A549 (cell line): ENCODE measurements at regions not wholly inside any gene's neighbourhood (a gene's known extent, or its start where the extent isn't known, plus 50 kb on each side); places are given as distances from the start of the nearest gene placed in this dataset.

Experiments used
- ATAC-seq, 2 experiments: fragments of 200-7000 bp in 1 of 2; fragments of >200 bp in 1 of 2; cut with Nextera tagmentation in 1 of 2; cut with Tn5 transposase in 1 of 2; 3 replicates each; pipeline versions ENCODE4 v1.8.0 to v1.9.1; 2018 to 2020; ENCODE audit warnings: mild to moderate bottlenecking in 1 of 2, moderate library complexity in 1 of 2
- CTCF ChIA-PET: fragments of 300-600 bp; sonication (Branson Sonifier 250); formaldehyde crosslinking; extraction: SDS; loops from one replicate; lab custom pipeline; 2021; ENCODE audit warnings: antibody characterized with exemption, inconsistent platforms; lab: Yijun Ruan, JAX
- POLR2A ChIA-PET: fragments of 350-600 bp; formaldehyde crosslinking; extraction: SDS; loops from one replicate; lab custom pipeline; 2021; ENCODE audit warnings: antibody characterized with exemption, inconsistent platforms; lab: Yijun Ruan, JAX
- DNase-seq, 2 experiments: peaks; one replicate each; pipeline versions ENCODE4 v3.0.0 to v3.0.0-alpha.2; 2011 to 2016; ENCODE audit warnings: low read depth in 1 of 2, low spot score in 1 of 2
- FAIRE-seq: peaks from 2 replicates; lab custom pipeline; 2011; peaks lifted over from hg19 to GRCh38; lab: Jason Lieb, UNC
- H3K27ac ChIP-seq, 2 experiments: fragments of >200 bp; sonication (Bioruptor Twin); formaldehyde crosslinking; 3 replicates each; pipeline ENCODE4 v1.5.1; 2016 to 2017
- H3K4me1 ChIP-seq: fragments of >200 bp; sonication (Bioruptor Twin); formaldehyde crosslinking; 3 replicates; pipeline ENCODE4 v1.6.1; 2016
- H3K4me2 ChIP-seq: fragments of >200 bp; sonication (Bioruptor Twin); formaldehyde crosslinking; 3 replicates; pipeline ENCODE4 v1.6.1; 2016
- H3K4me3 ChIP-seq: fragments of >200 bp; sonication (Bioruptor Twin); formaldehyde crosslinking; 3 replicates; pipeline ENCODE4 v1.5.1; 2016
- H3K9me3 ChIP-seq: fragments of >200 bp; sonication (Bioruptor Twin); formaldehyde crosslinking; 3 replicates; pipeline ENCODE4 v1.6.1; 2016
- CBX2 ChIP-seq: fragments of 200-600 bp; sonication (generic); IDR thresholded peaks from 2 replicates; pipeline ENCODE4 v1.6.1; 2016; ENCODE audit warnings: low read depth, mild to moderate bottlenecking, borderline replicate concordance
- CEBPB ChIP-seq, 2 experiments: fragments of >200 bp in 1 of 2; sonication (Bioruptor Twin) in 1 of 2; formaldehyde crosslinking in 1 of 2; IDR thresholded peaks; 2 replicates each; pipeline ENCODE4 v1.6.1; 2012 to 2016
- CHD2 ChIP-seq: fragments of 150-350 bp; IDR thresholded peaks from 2 replicates; pipeline ENCODE4 v1.6.1; 2014; ENCODE audit warnings: low read length; ENCODE audit not compliant: partially characterized antibody
- CHD4 ChIP-seq: fragments of 200-600 bp; sonication (generic); IDR thresholded peaks from 2 replicates; pipeline ENCODE4 v1.6.1; 2016; ENCODE audit warnings: antibody characterized with exemption, mild to moderate bottlenecking, borderline replicate concordance
- EHMT2 ChIP-seq: fragments of 200-600 bp; sonication (generic); IDR thresholded peaks from 2 replicates; pipeline ENCODE4 v1.6.1; 2016; ENCODE audit warnings: antibody characterized with exemption, low read depth, mild to moderate bottlenecking, moderate library complexity
- EP300 ChIP-seq, 2 experiments: fragments of >200 bp; sonication (Bioruptor Twin); formaldehyde crosslinking; IDR thresholded peaks; 2 replicates in 1 of 2; 3 replicates in 1 of 2; pipeline ENCODE4 v1.6.1; 2016 to 2017
- ESRRA ChIP-seq: fragments of 150-350 bp; IDR thresholded peaks from 2 replicates; pipeline ENCODE4 v1.6.1; 2014; ENCODE audit warnings: mild to moderate bottlenecking, low read length, borderline replicate concordance
- FOSB ChIP-seq: fragments of 250-450 bp; sonication (Bioruptor Pico); IDR thresholded peaks from 2 replicates; pipeline ENCODE4 v1.5.0; 2020; ENCODE audit warnings: mild to moderate bottlenecking, moderate library complexity
- GATA3 ChIP-seq: IDR thresholded peaks from 2 replicates; pipeline ENCODE4 v1.6.1; 2012; ENCODE audit warnings: borderline replicate concordance
- HEYL ChIP-seq: fragments of 250-450 bp; sonication (Bioruptor Pico); IDR thresholded peaks from 2 replicates; pipeline ENCODE4 v1.8.0; 2021; ENCODE audit warnings: mild to moderate bottlenecking, moderate library complexity
- HOXA7 ChIP-seq: fragments of 250-450 bp; sonication (Bioruptor Pico); IDR thresholded peaks from 2 replicates; pipeline ENCODE4 v1.5.0; 2020; ENCODE audit warnings: mild to moderate bottlenecking, moderate library complexity
- MAFK ChIP-seq: fragments of 450-650 bp; IDR thresholded peaks from 2 replicates; pipeline ENCODE4 v1.6.1; 2014; ENCODE audit not compliant: partially characterized antibody
- MAZ ChIP-seq: fragments of 150-350 bp; IDR thresholded peaks from 2 replicates; pipeline ENCODE4 v1.6.1; 2014; ENCODE audit warnings: antibody characterized with exemption, low read depth, low read length, borderline replicate concordance
- RAD21 ChIP-seq, 2 experiments: fragments of >200 bp in 1 of 2; sonication (Bioruptor Twin) in 1 of 2; formaldehyde crosslinking in 1 of 2; IDR thresholded peaks in 1 of 2; conservative IDR thresholded peaks in 1 of 2; 2 replicates in 1 of 2; 3 replicates in 1 of 2; pipeline ENCODE4 v1.6.1; 2012 to 2018; ENCODE audit warnings: inconsistent platforms in 1 of 2
- RARB ChIP-seq: fragments of 250-450 bp; sonication (Bioruptor Pico); IDR thresholded peaks from 2 replicates; pipeline ENCODE4 v1.8.0; 2021; ENCODE audit warnings: mild to moderate bottlenecking, moderate library complexity
- RCOR1 ChIP-seq: fragments of 150-350 bp; IDR thresholded peaks from 2 replicates; pipeline ENCODE4 v1.6.1; 2014; ENCODE audit warnings: antibody characterized with exemption, low read length, low read depth
- RFX5 ChIP-seq: fragments of 450-650 bp; IDR thresholded peaks from 2 replicates; pipeline ENCODE4 v1.7.1; 2014; ENCODE audit warnings: antibody characterized with exemption, mild to moderate bottlenecking, moderate library complexity
- SMC3 ChIP-seq: fragments of >200 bp; sonication (Bioruptor Twin); formaldehyde crosslinking; IDR thresholded peaks from 3 replicates; pipeline ENCODE4 v1.6.1; 2018; ENCODE audit warnings: inconsistent platforms
- SREBF2 ChIP-seq: fragments of 450-650 bp; IDR thresholded peaks from 2 replicates; pipeline ENCODE4 v1.6.1; 2014; ENCODE audit warnings: mild to moderate bottlenecking, moderate library complexity
- TP53 ChIP-seq: fragments of 250-450 bp; sonication (Bioruptor Pico); IDR thresholded peaks from 2 replicates; pipeline ENCODE4 v1.5.0; 2021; ENCODE audit warnings: mild to moderate bottlenecking, moderate library complexity
- ZC3H11A ChIP-seq: fragments of 450-650 bp; IDR thresholded peaks from 2 replicates; pipeline ENCODE4 v1.6.1; 2014; ENCODE audit warnings: antibody characterized with exemption, mild to moderate bottlenecking
- ZFP36 ChIP-seq: fragments of 450-650 bp; IDR thresholded peaks from 2 replicates; pipeline ENCODE4 v1.6.1; 2014; ENCODE audit warnings: borderline replicate concordance; ENCODE audit not compliant: partially characterized antibody
- ZNF302 ChIP-seq: fragments of 250-450 bp; sonication (Bioruptor Pico); IDR thresholded peaks from 2 replicates; pipeline ENCODE4 v1.9.0; 2021; ENCODE audit warnings: inconsistent platforms, mild to moderate bottlenecking, moderate library complexity
- WGBS: methylation state at CpG from one replicate; pipeline ENCODE4 v1.1.6; 2017; ENCODE audit errors: missing lambda C conversion rate; 5-methylcytosine and 5-hydroxymethylcytosine counted together
- TF ChIP-seq, protein P1 (sequence below): fragments of 200-600 bp; sonication (generic); IDR thresholded peaks from 2 replicates; pipeline ENCODE4 v1.6.1; 2016; ENCODE audit warnings: antibody characterized with exemption, mild to moderate bottlenecking, moderate library complexity
- TF ChIP-seq, protein P2 (sequence below): IDR thresholded peaks from 2 replicates; pipeline ENCODE4 v1.6.1; 2012
- TF ChIP-seq, protein P3 (sequence below): fragments of 150-350 bp; IDR thresholded peaks from 2 replicates; pipeline ENCODE4 v1.6.1; 2014; ENCODE audit warnings: low read depth, mild to moderate bottlenecking, low read length
- TF ChIP-seq, protein P4 (sequence below): fragments of 250-450 bp; sonication (Bioruptor Pico); IDR thresholded peaks from 2 replicates; pipeline ENCODE4 v1.5.0; 2021; ENCODE audit warnings: mild to moderate bottlenecking, moderate library complexity, borderline replicate concordance
- TF ChIP-seq, protein P5 (sequence below): IDR thresholded peaks from 2 replicates; pipeline ENCODE4 v1.6.1; 2012; ENCODE audit warnings: low read depth, borderline replicate concordance
- TF ChIP-seq, protein P6 (sequence below): fragments of >200 bp; sonication (Bioruptor Twin); formaldehyde crosslinking; IDR thresholded peaks from 3 replicates; pipeline ENCODE4 v1.6.1; 2016

DNA sequence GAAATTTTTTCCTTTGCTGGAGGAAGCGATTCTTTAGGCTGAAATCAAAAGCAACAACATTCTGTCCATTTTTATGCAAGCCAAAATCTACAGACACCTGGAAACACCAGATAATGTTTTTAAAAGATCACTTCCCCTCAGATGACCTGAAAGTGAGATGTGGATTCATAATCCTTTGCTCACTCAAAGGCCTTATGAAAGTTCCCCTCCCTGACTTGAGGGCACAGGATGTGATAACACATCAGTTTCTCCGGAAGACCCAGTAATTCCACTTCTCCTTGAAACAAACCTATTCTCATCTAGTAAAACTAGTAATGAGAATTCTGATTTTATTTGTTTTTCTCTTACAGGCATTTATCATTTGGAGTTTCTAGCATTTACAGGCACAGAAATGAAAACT is 218.3 kb upstream of the RND3 start:
- DNase-seq = no peak
- no peak for ATAC-seq
- Histone ChIP-seq H3K4me3 (no peak overlapping the region), H3K4me2 (no peak overlapping the region), H3K27ac (no peak overlapping the region), H3K4me1 (no peaks in the 10 kb centered on the region), H3K9me3 (no peaks in the 10 kb centered on the region)
- WGBS = 80% methylated on average over 2 of the region's 2 CpGs
- POLR2A ChIA-PET = no interaction called here
- TF ChIP-seq GATA3 = no peak
- no peak for TF ChIP-seq RARB (CRISPR knock-in tag)
- TF ChIP-seq, protein P1, sequence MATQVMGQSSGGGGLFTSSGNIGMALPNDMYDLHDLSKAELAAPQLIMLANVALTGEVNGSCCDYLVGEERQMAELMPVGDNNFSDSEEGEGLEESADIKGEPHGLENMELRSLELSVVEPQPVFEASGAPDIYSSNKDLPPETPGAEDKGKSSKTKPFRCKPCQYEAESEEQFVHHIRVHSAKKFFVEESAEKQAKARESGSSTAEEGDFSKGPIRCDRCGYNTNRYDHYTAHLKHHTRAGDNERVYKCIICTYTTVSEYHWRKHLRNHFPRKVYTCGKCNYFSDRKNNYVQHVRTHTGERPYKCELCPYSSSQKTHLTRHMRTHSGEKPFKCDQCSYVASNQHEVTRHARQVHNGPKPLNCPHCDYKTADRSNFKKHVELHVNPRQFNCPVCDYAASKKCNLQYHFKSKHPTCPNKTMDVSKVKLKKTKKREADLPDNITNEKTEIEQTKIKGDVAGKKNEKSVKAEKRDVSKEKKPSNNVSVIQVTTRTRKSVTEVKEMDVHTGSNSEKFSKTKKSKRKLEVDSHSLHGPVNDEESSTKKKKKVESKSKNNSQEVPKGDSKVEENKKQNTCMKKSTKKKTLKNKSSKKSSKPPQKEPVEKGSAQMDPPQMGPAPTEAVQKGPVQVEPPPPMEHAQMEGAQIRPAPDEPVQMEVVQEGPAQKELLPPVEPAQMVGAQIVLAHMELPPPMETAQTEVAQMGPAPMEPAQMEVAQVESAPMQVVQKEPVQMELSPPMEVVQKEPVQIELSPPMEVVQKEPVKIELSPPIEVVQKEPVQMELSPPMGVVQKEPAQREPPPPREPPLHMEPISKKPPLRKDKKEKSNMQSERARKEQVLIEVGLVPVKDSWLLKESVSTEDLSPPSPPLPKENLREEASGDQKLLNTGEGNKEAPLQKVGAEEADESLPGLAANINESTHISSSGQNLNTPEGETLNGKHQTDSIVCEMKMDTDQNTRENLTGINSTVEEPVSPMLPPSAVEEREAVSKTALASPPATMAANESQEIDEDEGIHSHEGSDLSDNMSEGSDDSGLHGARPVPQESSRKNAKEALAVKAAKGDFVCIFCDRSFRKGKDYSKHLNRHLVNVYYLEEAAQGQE = no peak
- TF ChIP-seq, protein P2, sequence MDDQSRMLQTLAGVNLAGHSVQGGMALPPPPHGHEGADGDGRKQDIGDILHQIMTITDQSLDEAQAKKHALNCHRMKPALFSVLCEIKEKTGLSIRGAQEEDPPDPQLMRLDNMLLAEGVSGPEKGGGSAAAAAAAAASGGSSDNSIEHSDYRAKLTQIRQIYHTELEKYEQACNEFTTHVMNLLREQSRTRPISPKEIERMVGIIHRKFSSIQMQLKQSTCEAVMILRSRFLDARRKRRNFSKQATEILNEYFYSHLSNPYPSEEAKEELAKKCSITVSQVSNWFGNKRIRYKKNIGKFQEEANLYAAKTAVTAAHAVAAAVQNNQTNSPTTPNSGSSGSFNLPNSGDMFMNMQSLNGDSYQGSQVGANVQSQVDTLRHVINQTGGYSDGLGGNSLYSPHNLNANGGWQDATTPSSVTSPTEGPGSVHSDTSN = no peak
- TF ChIP-seq ZC3H11A = no peak
- no peak for TF ChIP-seq RCOR1
- no peak for TF ChIP-seq MAZ
- TF ChIP-seq MAFK = no peak
- TF ChIP-seq SMC3 = no peak
- TF ChIP-seq, protein P3, sequence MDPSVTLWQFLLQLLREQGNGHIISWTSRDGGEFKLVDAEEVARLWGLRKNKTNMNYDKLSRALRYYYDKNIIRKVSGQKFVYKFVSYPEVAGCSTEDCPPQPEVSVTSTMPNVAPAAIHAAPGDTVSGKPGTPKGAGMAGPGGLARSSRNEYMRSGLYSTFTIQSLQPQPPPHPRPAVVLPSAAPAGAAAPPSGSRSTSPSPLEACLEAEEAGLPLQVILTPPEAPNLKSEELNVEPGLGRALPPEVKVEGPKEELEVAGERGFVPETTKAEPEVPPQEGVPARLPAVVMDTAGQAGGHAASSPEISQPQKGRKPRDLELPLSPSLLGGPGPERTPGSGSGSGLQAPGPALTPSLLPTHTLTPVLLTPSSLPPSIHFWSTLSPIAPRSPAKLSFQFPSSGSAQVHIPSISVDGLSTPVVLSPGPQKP = no peak
- TF ChIP-seq HOXA7 (CRISPR knock-in tag) = no peak
- no peak for TF ChIP-seq HEYL (CRISPR knock-in tag)
- no peak for TF ChIP-seq TP53 (CRISPR knock-in tag)
- TF ChIP-seq RFX5 = no peak
- TF ChIP-seq FOSB (CRISPR knock-in tag) = no peak
- TF ChIP-seq, protein P4, sequence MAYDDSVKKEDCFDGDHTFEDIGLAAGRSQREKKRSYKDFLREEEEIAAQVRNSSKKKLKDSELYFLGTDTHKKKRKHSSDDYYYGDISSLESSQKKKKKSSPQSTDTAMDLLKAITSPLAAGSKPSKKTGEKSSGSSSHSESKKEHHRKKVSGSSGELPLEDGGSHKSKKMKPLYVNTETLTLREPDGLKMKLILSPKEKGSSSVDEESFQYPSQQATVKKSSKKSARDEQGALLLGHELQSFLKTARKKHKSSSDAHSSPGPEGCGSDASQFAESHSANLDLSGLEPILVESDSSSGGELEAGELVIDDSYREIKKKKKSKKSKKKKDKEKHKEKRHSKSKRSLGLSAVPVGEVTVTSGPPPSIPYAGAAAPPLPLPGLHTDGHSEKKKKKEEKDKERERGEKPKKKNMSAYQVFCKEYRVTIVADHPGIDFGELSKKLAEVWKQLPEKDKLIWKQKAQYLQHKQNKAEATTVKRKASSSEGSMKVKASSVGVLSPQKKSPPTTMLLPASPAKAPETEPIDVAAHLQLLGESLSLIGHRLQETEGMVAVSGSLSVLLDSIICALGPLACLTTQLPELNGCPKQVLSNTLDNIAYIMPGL (CRISPR knock-in tag) = no peak
- no peak for TF ChIP-seq EP300 (IDR thresholded peaks at IDR 0.05)
- TF ChIP-seq CHD4 = no peak
- TF ChIP-seq CEBPB (IDR thresholded peaks at IDR 0.05) = no peak
- CTCF ChIA-PET = no interaction called here
- FAIRE-seq = no peak

DNA sequence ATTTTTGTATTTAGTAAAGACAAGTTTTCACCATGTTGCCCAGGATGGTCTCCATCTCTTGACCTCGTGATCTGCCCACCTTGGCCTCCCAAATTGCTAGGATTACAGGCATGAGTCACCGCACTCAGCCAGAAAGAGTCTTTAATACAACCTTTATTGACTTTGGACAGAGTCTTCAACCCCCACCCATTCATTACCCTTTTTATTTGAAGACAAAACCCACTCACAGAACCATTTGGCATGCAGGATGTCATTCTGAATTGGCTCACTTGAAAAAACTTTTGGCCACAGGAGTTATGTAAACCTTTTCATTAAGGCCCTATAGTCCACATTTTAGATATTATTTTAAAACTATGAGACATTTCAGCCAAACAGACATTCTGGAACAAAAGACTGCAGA is 217.9 kb upstream of the RND3 start:
- no peaks in the 10 kb centered on the region for H3K4me1 ChIP-seq
- WGBS = 74% methylated on average over 2 of the region's 2 CpGs
- no peak overlapping the region for H3K4me3 ChIP-seq
- ATAC-seq (no peak), FAIRE-seq (no peak), DNase-seq (no peak)
- ChIA-PET POLR2A (no interaction called here), CTCF (no interaction called here)
- H3K27ac ChIP-seq = no peak overlapping the region
- no peak overlapping the region for H3K4me2 ChIP-seq
- H3K9me3 ChIP-seq = no peaks in the 10 kb centered on the region
- TF ChIP-seq SMC3 (no peak), GATA3 (no peak), MAZ (no peak), EHMT2 (no peak), TP53 (CRISPR knock-in tag) (no peak), ESRRA (no peak), ZNF302 (no peak), SREBF2 (no peak), EP300 (IDR thresholded peaks at IDR 0.05) (no peak), CBX2 (no peak), RAD21 (conservative IDR thresholded peaks at IDR 0.05 in 1 of 2, IDR thresholded peaks at IDR 0.05 in 1 of 2) (no peak), CHD2 (no peak), ZFP36 (no peak)
- TF ChIP-seq, protein P5, sequence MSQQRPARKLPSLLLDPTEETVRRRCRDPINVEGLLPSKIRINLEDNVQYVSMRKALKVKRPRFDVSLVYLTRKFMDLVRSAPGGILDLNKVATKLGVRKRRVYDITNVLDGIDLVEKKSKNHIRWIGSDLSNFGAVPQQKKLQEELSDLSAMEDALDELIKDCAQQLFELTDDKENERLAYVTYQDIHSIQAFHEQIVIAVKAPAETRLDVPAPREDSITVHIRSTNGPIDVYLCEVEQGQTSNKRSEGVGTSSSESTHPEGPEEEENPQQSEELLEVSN = no peak
- TF ChIP-seq, protein P6, sequence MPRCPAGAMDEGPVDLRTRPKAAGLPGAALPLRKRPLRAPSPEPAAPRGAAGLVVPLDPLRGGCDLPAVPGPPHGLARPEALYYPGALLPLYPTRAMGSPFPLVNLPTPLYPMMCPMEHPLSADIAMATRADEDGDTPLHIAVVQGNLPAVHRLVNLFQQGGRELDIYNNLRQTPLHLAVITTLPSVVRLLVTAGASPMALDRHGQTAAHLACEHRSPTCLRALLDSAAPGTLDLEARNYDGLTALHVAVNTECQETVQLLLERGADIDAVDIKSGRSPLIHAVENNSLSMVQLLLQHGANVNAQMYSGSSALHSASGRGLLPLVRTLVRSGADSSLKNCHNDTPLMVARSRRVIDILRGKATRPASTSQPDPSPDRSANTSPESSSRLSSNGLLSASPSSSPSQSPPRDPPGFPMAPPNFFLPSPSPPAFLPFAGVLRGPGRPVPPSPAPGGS = no peak
